Stimulated activated effector memory CD8-positive, alpha-beta T cell treated with anti-CD3 and anti-CD28 coated beads, Interleukin-12 subunit alpha, Interleukin-12 subunit beta, amount 100 ng/mL, for 72 hours (primary cell): ENCODE measurements at regions not wholly inside any gene's neighbourhood (a gene's known extent, or its start where the extent isn't known, plus 50 kb on each side); places are given as distances from the start of the nearest gene placed in this dataset.
"Not testable (repeated sequence)": the region's sequence is repeated elsewhere in the genome, so short reads cannot be mapped to it uniquely, and the experiment has no call there.

ENCODE experiments used
- ATAC-seq: fragments of 150-1000 bp; cut with Tn5 transposase; 2 replicates; pipeline ENCODE4 v1.10.0; 2021
- DNase-seq, 2 donors: peaks; one replicate each; pipeline ENCODE4 v3.0.0; 2021 to 2022; ENCODE audit warnings: low spot score in 2 of 2
- H3K27ac Mint-ChIP-seq: one replicate; pipeline ENCODE4 v1.8.0; 2022; ENCODE audit warnings: mild to moderate bottlenecking, mixed read lengths
- H3K36me3 Mint-ChIP-seq: one replicate; pipeline ENCODE4 v1.8.0; 2022; ENCODE audit warnings: mild to moderate bottlenecking, mixed read lengths
- H3K4me1 Mint-ChIP-seq: one replicate; pipeline ENCODE4 v1.8.0; 2022; ENCODE audit warnings: mixed read lengths
- H3K4me3 Mint-ChIP-seq: one replicate; pipeline ENCODE4 v1.8.0; 2022; ENCODE audit warnings: mild to moderate bottlenecking, mixed read lengths
- H3K9me3 Mint-ChIP-seq: one replicate; pipeline ENCODE4 v1.8.0; 2022; ENCODE audit warnings: mixed read lengths

DNA sequence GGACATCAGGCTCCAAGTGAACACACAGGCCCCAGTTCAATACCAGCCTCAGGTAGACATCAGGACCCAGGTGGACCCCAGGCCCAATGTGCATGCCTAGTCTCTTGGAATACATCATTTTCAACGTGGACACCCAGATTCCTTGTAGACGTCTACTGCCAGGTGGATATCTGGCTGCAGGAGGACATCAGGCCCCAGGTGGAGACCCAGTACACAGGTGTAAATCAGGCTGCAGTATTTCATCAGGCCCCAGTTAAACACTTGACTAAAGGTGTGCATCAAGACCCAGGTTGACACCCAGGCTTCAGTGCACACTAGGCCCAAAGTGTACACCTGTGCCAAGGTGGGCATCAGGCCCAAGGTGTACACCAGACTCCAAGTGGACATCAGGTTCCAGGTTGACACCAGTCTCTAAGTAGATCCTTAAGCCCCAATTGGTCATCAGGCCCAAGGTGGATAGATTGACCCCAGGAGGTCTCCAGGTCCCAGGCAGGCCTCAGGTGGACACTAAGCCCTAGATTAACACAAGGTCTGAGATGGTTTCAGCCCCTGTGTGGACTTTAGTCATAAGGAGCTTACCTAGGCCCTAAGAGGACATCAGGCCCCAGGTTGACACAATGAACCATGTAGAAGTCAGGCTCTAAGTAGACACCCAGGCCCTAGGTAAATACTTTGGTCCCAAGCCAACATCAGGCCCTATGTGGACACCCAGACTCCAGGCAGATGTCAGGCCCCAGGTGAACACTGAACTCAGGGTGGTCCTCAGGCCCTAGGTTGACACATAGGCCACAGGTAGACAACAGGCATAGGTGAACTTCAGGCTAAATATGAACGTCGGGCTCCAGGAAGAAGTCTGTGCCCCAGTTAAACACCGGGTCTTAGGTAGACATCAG, 1489.7 kb upstream of the TPTE start:
- H3K27ac Mint-ChIP-seq, H3K36me3 Mint-ChIP-seq: not testable (repeated sequence)

DNA sequence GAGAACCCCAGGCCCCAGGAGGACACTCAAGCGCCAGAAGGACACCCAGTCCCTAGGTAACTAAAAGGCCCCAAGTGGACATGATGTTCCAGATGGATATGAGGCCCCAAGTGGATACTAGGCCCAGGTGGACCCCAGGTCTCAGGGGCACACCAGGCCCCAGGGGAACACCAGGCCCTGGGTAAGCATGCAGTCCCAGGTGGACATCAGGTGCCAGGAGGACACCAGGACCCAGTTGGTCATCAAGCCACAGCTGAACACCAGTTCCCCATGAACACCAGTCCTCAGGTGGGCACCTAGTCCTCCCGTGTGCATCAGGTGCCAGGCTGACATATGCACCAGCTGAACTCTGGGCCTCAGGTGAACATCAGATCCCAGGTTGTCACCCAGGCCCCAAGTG, 1488.8 kb upstream of the TPTE start:
- not testable (repeated sequence) for ATAC-seq

More for the DNA sequence above, 1489.7 kb upstream of the TPTE start:
- not testable (repeated sequence) for H3K4me1 Mint-ChIP-seq, H3K4me3 Mint-ChIP-seq, H3K9me3 Mint-ChIP-seq, ATAC-seq
- DNase-seq = peak; percentile 1 to 47

DNA sequence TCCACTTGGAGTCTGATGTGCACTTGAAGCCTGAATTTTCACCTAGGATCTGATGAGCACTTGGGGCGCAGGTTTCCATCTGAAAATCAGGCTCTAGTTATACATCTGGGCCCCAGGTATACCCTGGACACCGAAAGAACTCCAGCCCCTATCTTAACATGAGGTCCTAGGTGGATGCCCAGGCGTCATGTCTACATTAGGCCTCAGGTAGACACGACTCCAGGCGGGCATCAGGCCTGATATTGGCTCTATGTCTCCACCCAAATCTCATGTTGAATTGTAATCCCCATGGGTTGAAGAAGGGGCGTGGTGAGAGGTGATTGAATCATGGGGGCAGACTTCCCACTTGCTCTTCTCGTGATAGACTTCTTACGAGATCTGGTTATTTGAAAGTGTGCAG, 1488.1 kb upstream of the TPTE start:
- not testable (repeated sequence) for H3K9me3 Mint-ChIP-seq, ATAC-seq, H3K36me3 Mint-ChIP-seq, H3K4me3 Mint-ChIP-seq, H3K27ac Mint-ChIP-seq, H3K4me1 Mint-ChIP-seq
- DNase-seq = peak in 1 of 2 donors; percentile 1

More for the DNA sequence above, 1488.8 kb upstream of the TPTE start:
- peak in 1 of 2 donors; percentile 1 for DNase-seq
- not testable (repeated sequence) for H3K4me1 Mint-ChIP-seq, H3K4me3 Mint-ChIP-seq, H3K27ac Mint-ChIP-seq, H3K9me3 Mint-ChIP-seq, H3K36me3 Mint-ChIP-seq

DNA sequence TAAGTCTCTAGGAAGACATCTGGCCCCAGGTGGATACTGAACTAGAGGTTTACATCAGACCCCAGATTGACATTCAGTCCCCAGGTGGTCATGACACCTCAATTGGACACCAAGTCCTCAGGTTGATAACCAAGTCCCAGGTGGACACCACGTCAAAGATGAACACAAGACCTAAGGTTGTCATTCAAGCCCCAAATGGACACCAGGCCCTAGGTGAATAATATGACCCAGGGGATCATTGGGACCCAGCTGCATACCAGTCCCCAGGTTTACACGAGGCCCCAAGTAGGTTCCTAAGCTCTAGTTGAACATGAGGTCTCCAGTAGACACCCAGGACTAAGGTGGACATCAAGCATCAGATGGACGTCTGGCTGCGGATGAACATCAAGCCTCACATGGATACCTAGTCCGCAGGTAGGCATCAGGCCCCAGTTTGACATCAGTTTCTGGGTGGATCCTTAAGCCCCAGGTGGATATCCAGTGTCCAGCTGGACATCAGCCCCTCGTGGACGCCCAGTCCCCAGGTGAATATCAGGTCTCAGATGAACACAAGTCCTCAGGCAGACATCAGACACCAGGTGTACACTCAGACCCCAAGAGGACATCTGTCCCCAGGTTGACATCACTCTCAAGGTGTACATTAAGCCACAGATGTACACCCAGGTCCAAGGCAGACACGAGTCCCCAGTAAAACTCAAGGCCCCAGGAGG, 1486.7 kb upstream of the TPTE start:
- not testable (repeated sequence) for H3K9me3 Mint-ChIP-seq, H3K27ac Mint-ChIP-seq, ATAC-seq, H3K36me3 Mint-ChIP-seq, H3K4me3 Mint-ChIP-seq, H3K4me1 Mint-ChIP-seq
- DNase-seq = peak in 1 of 2 donors; percentile 1

DNA sequence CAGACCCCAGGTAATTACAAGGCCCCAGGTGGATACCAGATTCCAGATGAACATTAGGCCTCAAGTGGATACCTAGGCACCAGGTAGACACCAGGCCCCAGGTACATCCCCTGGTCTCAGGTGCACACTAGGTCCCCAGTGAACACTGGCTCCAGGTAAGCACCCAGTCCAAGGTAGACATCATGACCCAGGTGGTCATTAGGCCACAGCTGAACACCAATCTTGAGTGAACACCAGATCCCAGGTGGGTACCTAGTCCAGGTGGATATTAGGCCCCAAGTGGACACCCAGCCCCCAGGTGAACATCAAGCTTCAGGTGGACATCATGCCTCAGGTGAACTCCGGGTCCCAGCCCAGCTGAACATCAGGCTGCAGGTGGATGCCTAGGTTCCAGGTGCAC, 1486.2 kb upstream of the TPTE start:
- peak in 1 of 2 donors; percentile 1 for DNase-seq
- H3K4me1 Mint-ChIP-seq, H3K36me3 Mint-ChIP-seq, H3K9me3 Mint-ChIP-seq, ATAC-seq, H3K4me3 Mint-ChIP-seq, H3K27ac Mint-ChIP-seq: not testable (repeated sequence)

DNA sequence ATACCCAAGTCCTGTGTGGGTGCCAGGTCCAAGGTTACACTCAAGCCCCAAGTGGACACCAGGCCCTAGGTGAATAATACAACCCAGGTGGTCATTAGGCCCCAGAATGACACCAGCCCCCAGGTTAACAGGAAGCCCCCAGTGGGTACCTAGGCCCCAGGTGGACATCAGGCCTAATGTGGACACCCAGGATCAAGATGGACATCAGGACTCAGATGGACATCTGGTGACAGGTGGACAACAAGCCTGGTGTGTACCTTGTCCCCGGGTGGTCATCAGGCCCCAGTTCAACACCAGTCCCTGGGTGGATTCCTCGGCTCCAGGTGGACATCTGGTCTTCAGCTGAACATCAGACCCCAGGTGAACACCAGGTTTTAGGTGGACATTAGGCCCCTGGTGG, 1485.4 kb upstream of the TPTE start:
- H3K4me3 Mint-ChIP-seq, H3K9me3 Mint-ChIP-seq, H3K27ac Mint-ChIP-seq, ATAC-seq, H3K4me1 Mint-ChIP-seq, H3K36me3 Mint-ChIP-seq: not testable (repeated sequence)
- peak in 1 of 2 donors; percentile 1 for DNase-seq

DNA sequence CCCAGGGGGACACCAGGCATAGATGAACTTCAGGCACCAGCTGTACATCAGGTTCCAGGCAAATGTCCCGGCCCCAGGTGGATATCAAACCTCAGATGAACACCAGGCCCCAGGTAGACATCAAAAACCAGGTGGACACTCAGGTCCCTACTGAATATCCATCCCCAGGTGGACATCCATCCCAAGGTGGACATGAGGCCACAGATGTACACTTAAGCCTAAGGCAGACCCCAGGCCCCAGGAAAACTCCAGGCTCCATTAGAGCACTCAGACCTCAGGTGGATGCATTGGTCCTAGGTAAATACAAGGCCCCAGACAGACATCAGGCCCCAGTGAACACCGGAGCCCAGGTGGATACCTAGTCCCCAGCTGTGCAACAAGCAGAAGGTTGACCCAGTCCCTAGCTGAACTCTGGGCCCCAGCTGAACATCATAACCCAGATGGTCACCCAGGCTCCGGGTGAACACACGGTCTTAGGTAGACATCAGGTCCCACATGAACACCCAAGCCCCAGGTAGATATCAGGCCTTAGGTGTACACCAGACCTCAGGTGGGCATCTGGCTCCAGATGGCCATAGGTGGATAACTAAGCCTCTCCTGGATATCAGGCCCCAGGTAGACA, 1484.3 kb upstream of the TPTE start:
- not testable (repeated sequence) for H3K9me3 Mint-ChIP-seq, ATAC-seq, H3K27ac Mint-ChIP-seq, H3K36me3 Mint-ChIP-seq, H3K4me1 Mint-ChIP-seq, H3K4me3 Mint-ChIP-seq
- peak in 1 of 2 donors; percentile 1 for DNase-seq

DNA sequence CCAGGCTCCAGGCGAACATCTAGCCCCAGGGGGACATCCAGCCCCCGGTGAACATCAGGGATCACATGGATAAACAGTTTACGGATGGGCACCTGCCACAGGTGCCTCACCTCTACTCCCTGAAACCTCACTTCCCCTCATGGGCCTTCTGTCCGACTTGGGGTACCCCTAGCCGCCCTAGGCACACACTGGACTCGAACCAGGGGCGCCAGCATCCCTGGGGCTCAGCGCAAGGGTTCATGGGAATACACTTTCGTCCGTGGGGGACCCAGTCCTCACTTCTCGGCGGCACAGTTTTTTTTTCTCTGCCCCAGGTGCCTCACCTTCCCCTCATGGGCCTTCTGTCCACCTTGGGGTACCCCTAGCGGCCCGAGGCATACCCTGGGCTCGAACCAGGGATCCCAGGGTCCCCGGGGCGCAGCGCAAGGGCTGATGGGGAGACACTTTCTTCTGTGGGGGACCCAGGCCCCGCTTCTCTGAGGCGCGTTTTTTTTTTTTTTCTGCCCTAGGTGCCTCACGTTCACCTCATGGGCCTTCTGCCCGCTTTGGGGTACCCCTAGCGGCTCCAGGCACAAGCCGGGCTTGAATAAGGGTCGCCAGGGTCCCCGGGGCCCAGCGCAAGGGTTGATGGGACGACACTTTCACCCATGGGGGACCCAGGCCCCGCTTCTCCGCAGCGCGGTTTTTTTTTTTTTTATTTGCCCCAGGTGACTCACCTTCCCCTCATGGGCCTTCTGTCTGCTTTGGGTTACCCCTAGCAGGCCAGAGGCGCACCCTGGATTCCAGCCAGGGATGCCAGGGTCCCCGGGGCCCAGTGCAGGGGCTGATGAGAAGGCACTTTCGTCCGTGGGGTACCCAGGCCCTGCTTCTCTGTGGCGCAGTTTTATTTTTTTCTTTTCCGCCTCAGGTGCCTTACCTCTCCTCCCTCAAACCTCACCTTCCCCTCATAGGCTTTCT, 1483.5 kb upstream of the TPTE start:
- H3K4me1 Mint-ChIP-seq, H3K4me3 Mint-ChIP-seq, H3K27ac Mint-ChIP-seq, H3K9me3 Mint-ChIP-seq, ATAC-seq, H3K36me3 Mint-ChIP-seq: not testable (repeated sequence)
- peak in 1 of 2 donors; percentile 2 for DNase-seq

DNA sequence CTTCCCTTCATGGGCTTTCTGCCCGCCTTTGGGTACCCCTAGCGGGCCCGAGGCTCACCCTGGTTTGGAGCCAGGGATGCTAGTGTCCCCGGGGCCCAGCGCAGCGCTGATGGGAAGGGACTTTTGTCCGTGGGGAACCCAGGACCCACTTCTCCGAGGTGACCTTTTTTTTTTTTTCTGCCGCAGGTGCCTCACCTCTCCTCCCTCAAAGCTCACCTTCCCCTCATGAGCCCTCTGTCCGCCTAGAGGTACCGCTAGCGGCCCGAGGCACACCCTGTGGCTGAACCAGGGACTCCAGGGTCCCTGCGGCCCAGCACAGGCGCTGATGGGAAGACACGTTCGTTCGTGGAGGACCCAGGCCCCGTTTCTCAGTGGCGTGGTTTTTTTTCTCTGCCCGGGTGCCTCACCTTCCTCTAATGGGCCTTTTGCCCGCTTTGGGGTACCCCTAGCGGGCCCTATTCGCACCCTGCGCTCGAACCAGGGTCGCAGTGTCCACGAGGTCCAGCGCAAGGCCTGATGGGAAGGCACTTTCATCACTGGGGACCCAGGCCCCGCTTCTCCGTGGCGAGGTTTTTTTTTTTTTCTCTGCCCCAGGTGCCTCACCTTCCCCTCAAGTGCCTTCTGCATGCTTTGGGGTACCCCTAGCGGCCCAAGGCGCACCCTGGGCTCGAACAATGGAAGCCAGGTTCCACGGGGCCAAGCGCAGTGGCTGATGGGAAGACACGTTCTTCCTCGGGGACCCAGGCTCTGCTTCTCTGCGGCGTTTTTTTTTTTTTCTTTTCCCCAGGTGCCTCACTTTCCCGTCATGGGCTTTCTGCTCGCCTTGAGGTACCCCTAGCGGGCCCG, 1481.6 kb upstream of the TPTE start:
- peak; percentile 21 for ATAC-seq
- H3K36me3 Mint-ChIP-seq, H3K9me3 Mint-ChIP-seq, H3K4me3 Mint-ChIP-seq, H3K4me1 Mint-ChIP-seq, H3K27ac Mint-ChIP-seq: not testable (repeated sequence)
- DNase-seq = peak in 1 of 2 donors; percentile 2

DNA sequence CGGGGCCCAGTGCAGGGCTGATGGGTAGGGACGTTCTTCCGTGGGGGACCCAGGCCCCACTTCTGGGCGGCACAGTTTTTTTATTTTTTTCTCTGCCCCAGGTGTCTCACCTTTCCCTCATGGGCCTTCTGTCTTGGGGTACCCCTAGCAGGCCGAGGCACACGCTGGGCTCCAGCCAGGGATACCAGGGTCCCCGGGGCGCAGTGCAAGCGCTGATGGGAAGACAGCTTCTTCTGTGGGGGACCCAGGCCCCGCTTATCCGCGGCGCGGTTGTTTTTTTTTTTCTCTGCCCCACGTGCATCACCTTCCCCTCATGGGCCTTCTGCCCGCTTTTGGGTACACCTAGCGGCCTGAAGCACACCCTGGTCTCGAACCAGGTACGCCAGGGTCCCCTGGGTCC, 1481.0 kb upstream of the TPTE start:
- DNase-seq, H3K36me3 Mint-ChIP-seq, H3K9me3 Mint-ChIP-seq, ATAC-seq, H3K4me1 Mint-ChIP-seq, H3K4me3 Mint-ChIP-seq, H3K27ac Mint-ChIP-seq: not testable (repeated sequence)

DNA sequence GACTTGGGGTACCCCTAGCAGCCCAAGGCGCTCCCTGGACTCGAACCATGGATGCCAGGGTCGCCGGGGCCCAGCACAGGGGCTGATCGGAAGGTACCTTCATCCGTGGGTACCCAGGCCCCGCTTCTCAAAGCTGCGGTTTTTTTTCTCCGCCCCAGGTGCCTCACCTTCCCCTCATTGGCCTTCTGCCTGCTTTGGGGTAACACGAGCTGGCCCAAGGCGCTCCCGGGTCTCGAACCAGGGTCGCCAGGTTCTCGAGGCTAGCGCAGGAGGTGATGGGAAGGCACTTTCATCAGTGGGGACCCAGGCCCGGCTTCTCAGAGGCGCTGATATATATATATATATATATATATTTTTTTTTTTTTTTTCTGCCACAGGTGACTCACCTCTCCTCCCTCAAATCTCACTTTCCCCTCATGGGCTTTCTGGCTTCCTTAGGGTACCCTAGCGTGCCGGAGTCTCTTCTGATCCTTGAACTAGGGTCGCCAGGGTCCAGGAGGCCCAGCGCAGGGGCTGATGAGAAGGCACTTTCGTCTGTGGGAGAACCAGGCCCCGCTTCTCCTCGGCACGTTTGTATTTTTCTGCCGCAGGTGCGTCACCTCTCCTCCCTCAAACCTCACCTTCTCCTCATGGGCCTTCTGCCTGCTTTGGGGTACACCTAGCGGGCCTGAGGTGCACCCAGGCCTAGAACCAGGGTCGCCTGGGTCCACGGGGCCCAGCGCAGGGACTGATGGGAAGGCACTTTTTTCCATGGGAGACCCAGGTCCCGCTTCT, 1480.0 kb upstream of the TPTE start:
- DNase-seq, H3K4me1 Mint-ChIP-seq, H3K27ac Mint-ChIP-seq, H3K4me3 Mint-ChIP-seq, ATAC-seq, H3K9me3 Mint-ChIP-seq, H3K36me3 Mint-ChIP-seq: not testable (repeated sequence)

DNA sequence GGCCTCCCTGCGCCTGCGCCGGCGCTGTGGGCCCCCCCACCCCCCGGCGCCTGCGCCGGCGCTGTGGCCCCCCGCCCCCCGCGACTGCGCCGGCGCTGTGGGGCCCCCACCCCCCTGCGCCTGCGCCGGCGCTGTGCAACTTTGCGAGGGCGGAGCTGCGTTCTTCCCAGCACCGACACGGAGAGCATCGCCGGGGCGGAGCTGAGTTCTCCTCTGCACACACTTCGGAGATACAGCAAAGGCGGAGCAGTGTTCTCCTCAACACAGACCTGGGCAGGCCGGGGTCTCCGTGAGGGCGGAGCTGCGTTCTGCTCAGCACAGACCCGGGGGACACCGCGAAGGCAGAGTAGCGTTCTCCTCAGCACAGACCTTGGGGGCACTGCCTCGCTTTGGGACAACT, 1478.3 kb upstream of the TPTE start:
- not testable (repeated sequence) for H3K4me1 Mint-ChIP-seq, H3K4me3 Mint-ChIP-seq, ATAC-seq, H3K9me3 Mint-ChIP-seq, H3K36me3 Mint-ChIP-seq, H3K27ac Mint-ChIP-seq
- peak in 1 of 2 donors; percentile 1 for DNase-seq

DNA sequence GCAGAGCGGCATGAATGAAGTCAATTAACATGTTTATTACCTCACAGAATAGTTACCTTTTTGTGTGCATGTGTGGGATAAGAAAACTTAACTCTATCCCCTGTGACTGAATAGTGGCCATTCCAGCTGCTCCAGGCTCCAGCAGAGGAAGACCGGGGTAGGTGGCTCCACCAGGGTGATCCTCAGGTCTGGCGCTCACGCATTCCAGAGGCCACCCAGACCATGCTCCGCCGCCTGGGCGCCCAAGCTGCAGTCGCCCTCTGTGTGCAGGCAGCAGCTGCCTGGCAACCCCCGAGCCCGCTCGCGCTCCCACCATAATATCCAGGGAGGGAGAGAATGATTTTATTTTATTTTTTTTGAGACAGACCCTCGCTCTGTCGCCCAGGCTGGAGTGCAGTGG, 1474.5 kb upstream of the TPTE start:
- H3K4me1 Mint-ChIP-seq = not testable (repeated sequence)

More for the DNA sequence above, 1474.5 kb upstream of the TPTE start:
- H3K27ac Mint-ChIP-seq, H3K4me3 Mint-ChIP-seq, H3K36me3 Mint-ChIP-seq, H3K9me3 Mint-ChIP-seq, ATAC-seq, DNase-seq: not testable (repeated sequence)
